Sigmoid colon (tissue), 4 donors: ENCODE measurements at regions not wholly inside any gene's neighbourhood (a gene's known extent, or its start where the extent isn't known, plus 50 kb on each side); places are given as distances from the start of the nearest gene placed in this dataset.

Source experiments
- CTCF ChIP-seq, 4 experiments: fragments of 450-650 bp in 3 of 4; fragments of 200-600 bp in 1 of 4; IDR thresholded peaks; one replicate each; pipeline ENCODE4 v1.5.1; 2016 to 2019; ENCODE audit warnings: antibody characterized with exemption in 4 of 4, mild to moderate bottlenecking in 3 of 4, moderate library complexity in 2 of 4
- POLR2AphosphoS5 ChIP-seq, 4 donors: sonication (generic); formaldehyde crosslinking; IDR thresholded peaks; one replicate each; pipeline ENCODE4 v1.6.1; 2017; ENCODE audit warnings: antibody characterized with exemption in 4 of 4

- TF ChIP-seq POLR2AphosphoS5 (IDR thresholded peaks at IDR 0.05), result no peak
- TF ChIP-seq CTCF (IDR thresholded peaks at IDR 0.05), result no peak
Observed at GRCh38 chr6:159577564-159577963, 115.5 kb downstream of the SOD2 start.
